ENCODE measurements at regions not wholly inside any gene's neighbourhood (a gene's known extent, or its start where the extent isn't known, plus 50 kb on each side); places are given as distances from the start of the nearest gene placed in this dataset.

DNA sequence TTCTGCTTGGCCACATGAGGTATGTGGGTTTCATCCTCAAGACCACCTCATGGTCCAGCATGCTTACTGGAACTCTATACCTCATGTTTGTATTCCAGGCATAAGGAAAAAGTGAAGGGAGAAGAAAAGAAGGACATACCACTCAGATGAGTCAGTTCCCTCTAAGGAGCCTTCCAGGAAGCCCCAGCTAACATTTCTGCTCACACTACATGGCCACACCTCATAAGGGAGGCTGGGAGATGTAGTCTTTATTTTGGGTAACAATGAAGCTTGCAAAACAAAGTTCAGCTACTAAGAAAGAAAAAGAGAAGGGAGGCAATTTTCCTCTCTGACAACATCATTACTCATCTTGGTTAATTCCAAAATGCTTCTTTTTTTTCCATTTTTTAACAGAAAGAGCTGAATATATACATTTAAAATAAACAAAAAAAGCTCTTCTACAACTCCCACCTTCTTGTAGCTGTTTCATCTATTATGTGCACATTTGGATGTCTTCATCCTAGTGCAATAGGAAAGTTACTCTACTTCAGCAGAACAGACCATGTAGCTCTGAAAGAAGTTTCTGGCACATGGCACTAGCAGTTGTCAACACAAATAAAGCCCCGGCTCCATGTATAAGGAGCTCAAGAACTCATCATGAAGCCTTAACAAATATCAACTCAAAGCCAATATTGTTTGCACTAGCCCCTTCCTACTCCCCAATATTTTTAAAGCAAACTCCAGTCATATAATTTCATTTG lies 123.6 kb upstream of the CCDC112 start:
- Histone ChIP-seq H3K9me3 (ENCODE audit: low read length) (no peaks in the 10 kb centered on the region), H3K79me2 (ENCODE audit: low read length) (no peaks in the 10 kb centered on the region), H3F3A (ENCODE audit: low read length, unreplicated experiment) (peaks cover 4% of the 10 kb centered on the region), H3K4me2 (ENCODE audit: low read length) (peak overlapping the region; percentile 60), H2AFZ (ENCODE audit: low read length) (peak overlapping the region; percentile 50), H3K4me3 (ENCODE audit: low read length) (0 out of 2 replicates have a peak overlapping the region, but pooled peaks have one; percentile 14), H3K9ac (ENCODE audit: low read length) (peak overlapping the region; percentile 8; the same call in 1 of the 2 replicates), H4K20me1 (ENCODE audit: low read length) (no peaks in the 10 kb centered on the region), H3K27ac (ENCODE audit: low read length) (peak overlapping the region; percentile 78), H3K36me3 (ENCODE audit: low read depth, low read length) (no peaks in the 10 kb centered on the region), H3K4me1 (ENCODE audit: insufficient read depth, low read length) (peaks cover 42% of the 10 kb centered on the region), H3K9me2 (replicated peaks; ENCODE audit: low read length) (no peaks in the 10 kb centered on the region), H3K27me3 (ENCODE audit: low read length) (no peaks in the 10 kb centered on the region)
- intact Hi-C loops (cut with micrococcal nuclease): loop anchor here (1.0 kb wide), 1 partner anchor 9 kb away; no protein-coding TSS in a partner anchor
- DNase-seq: peak; percentile 94
- POLR2A ChIA-PET (ENCODE audit: unreplicated experiment): interaction anchor here (1.2 kb wide), 1 partner anchor 10 kb away, joined by 6 read pairs; no protein-coding TSS in a partner anchor
- peak; percentile 86 for ATAC-seq
- CTCF ChIA-PET: interaction anchor here (0.6 kb wide), 1 partner anchor 10 kb away, joined by 3 read pairs; no protein-coding TSS in a partner anchor
- TF ChIP-seq EZH2phosphoT487 (IDR thresholded peaks at IDR 0.05; ENCODE audit: borderline replicate concordance, low read length) (no peak), EZH2 (IDR thresholded peaks at IDR 0.05; ENCODE audit: low read length, unreplicated experiment) (no peak)
- TF ChIP-seq, protein P1, sequence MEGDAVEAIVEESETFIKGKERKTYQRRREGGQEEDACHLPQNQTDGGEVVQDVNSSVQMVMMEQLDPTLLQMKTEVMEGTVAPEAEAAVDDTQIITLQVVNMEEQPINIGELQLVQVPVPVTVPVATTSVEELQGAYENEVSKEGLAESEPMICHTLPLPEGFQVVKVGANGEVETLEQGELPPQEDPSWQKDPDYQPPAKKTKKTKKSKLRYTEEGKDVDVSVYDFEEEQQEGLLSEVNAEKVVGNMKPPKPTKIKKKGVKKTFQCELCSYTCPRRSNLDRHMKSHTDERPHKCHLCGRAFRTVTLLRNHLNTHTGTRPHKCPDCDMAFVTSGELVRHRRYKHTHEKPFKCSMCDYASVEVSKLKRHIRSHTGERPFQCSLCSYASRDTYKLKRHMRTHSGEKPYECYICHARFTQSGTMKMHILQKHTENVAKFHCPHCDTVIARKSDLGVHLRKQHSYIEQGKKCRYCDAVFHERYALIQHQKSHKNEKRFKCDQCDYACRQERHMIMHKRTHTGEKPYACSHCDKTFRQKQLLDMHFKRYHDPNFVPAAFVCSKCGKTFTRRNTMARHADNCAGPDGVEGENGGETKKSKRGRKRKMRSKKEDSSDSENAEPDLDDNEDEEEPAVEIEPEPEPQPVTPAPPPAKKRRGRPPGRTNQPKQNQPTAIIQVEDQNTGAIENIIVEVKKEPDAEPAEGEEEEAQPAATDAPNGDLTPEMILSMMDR (conservative IDR thresholded peaks at IDR 0.05; ENCODE audit: low read depth, low read length): no peak
- BruUV-seq (replicated peaks): no TSS peak

DNA sequence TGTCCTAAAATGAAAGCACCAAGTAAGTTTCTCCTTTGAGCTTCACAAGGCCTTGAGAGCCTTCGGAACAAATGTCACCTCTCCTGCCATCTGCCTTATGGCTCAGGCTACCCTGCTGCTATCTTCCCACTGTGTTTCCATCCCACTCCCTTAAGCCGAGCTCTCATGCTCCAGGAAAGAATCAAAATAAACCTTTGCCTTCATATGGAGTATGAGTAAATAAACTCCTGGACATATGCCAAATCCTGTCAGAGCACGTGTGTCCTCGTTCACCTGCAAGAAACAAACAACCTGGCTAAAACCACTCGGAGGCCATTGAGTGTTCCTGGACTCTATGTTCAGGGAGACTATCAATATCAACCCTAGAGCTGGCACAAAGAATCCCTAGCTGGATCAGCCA lies 122.3 kb upstream of the CCDC112 start:
- peaks cover 53% of the 10 kb centered on the region for H3K4me1 ChIP-seq (ENCODE audit: insufficient read depth, low read length)
- POLR2A ChIA-PET (ENCODE audit: unreplicated experiment): interaction anchor here (0.6 kb wide), 1 partner anchor 118 kb away, joined by 6 read pairs; no protein-coding TSS in a partner anchor

More for the DNA sequence above, 122.3 kb upstream of the CCDC112 start:
- Histone ChIP-seq H3K27ac (ENCODE audit: low read length) (0 out of 2 replicates have a peak overlapping the region, but pooled peaks have one; percentile 54), H2AFZ (ENCODE audit: low read length) (no peak overlapping the region), H3F3A (ENCODE audit: low read length, unreplicated experiment) (peaks cover 4% of the 10 kb centered on the region), H3K4me2 (ENCODE audit: low read length) (no peak overlapping the region), H3K36me3 (ENCODE audit: low read depth, low read length) (no peaks in the 10 kb centered on the region), H4K20me1 (ENCODE audit: low read length) (no peaks in the 10 kb centered on the region), H3K27me3 (ENCODE audit: low read length) (no peaks in the 10 kb centered on the region), H3K9ac (ENCODE audit: low read length) (no peak overlapping the region), H3K4me3 (ENCODE audit: low read length) (no peak overlapping the region), H3K79me2 (ENCODE audit: low read length) (no peaks in the 10 kb centered on the region), H3K9me2 (replicated peaks; ENCODE audit: low read length) (no peaks in the 10 kb centered on the region), H3K9me3 (ENCODE audit: low read length) (no peaks in the 10 kb centered on the region)
- no TSS peak for BruUV-seq (replicated peaks)
- ATAC-seq (no peak), DNase-seq (peak; percentile 42)
- CTCF ChIA-PET: no interaction called here
- no peak for TF ChIP-seq EZH2phosphoT487 (IDR thresholded peaks at IDR 0.05; ENCODE audit: borderline replicate concordance, low read length)
- no peak for TF ChIP-seq EZH2 (IDR thresholded peaks at IDR 0.05; ENCODE audit: low read length, unreplicated experiment)
- TF ChIP-seq, protein P1 (conservative IDR thresholded peaks at IDR 0.05; ENCODE audit: low read depth, low read length): no peak
- intact Hi-C loops (cut with micrococcal nuclease): no loop called here
